Gastroesophageal sphincter (tissue), 3 donors: ENCODE measurements at regions not wholly inside any gene's neighbourhood (a gene's known extent, or its start where the extent isn't known, plus 50 kb on each side); places are given as distances from the start of the nearest gene placed in this dataset.

Source experiments
- EP300 ChIP-seq: sonication (generic); formaldehyde crosslinking; IDR thresholded peaks from one replicate; pipeline ENCODE4 v1.6.1; 2017; ENCODE audit warnings: antibody characterized with exemption, mild to moderate bottlenecking
- POLR2A ChIP-seq, 2 donors: fragments of 450-650 bp; IDR thresholded peaks; one replicate each; pipeline ENCODE4 v1.6.1; 2017; ENCODE audit warnings: antibody characterized with exemption in 2 of 2, mild to moderate bottlenecking in 2 of 2, moderate library complexity in 1 of 2
- POLR2AphosphoS5 ChIP-seq: sonication (generic); formaldehyde crosslinking; IDR thresholded peaks from one replicate; pipeline ENCODE4 v1.6.1; 2017; ENCODE audit warnings: antibody characterized with exemption
- TF ChIP-seq, protein P1 (sequence below), 4 experiments: fragments of 200-600 bp in 2 of 4; fragments of 450-650 bp in 2 of 4; sonication (generic) in 1 of 4; IDR thresholded peaks; one replicate each; pipeline ENCODE4 v1.5.1; 2017 to 2019; ENCODE audit warnings: antibody characterized with exemption in 4 of 4, mild to moderate bottlenecking in 2 of 4, moderate library complexity in 2 of 4

GRCh38 chr1:187648091-187648490 is 819.3 kb downstream of the PLA2G4A start:
- TF ChIP-seq EP300 (no peak), POLR2AphosphoS5 (no peak), POLR2A (IDR thresholded peaks at IDR 0.05) (no peak)
- TF ChIP-seq, protein P1, sequence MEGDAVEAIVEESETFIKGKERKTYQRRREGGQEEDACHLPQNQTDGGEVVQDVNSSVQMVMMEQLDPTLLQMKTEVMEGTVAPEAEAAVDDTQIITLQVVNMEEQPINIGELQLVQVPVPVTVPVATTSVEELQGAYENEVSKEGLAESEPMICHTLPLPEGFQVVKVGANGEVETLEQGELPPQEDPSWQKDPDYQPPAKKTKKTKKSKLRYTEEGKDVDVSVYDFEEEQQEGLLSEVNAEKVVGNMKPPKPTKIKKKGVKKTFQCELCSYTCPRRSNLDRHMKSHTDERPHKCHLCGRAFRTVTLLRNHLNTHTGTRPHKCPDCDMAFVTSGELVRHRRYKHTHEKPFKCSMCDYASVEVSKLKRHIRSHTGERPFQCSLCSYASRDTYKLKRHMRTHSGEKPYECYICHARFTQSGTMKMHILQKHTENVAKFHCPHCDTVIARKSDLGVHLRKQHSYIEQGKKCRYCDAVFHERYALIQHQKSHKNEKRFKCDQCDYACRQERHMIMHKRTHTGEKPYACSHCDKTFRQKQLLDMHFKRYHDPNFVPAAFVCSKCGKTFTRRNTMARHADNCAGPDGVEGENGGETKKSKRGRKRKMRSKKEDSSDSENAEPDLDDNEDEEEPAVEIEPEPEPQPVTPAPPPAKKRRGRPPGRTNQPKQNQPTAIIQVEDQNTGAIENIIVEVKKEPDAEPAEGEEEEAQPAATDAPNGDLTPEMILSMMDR (IDR thresholded peaks at IDR 0.05), result no peak
